PC-3 (cell line): ENCODE measurements at regions not wholly inside any gene's neighbourhood (a gene's known extent, or its start where the extent isn't known, plus 50 kb on each side); places are given as distances from the start of the nearest gene placed in this dataset.
"Not testable (repeated sequence)": the region's sequence is repeated elsewhere in the genome, so short reads cannot be mapped to it uniquely, and the experiment has no call there.

Experiments used
- ATAC-seq: fragments of 200-7000 bp; cut with Tn5 transposase; 2 replicates; pipeline ENCODE4 v1.9.1; 2020; ENCODE audit warnings: mild to moderate bottlenecking, moderate library complexity
- BruUV-seq: library from RNA; stranded (reverse); fragments of 400-500 nt; replicated peaks from 2 replicates; lab custom pipeline; 2021; lab: Mats Ljungman, UMichigan
- CTCF ChIA-PET: fragments of 300-600 bp; sonication (Branson Sonifier 250); formaldehyde crosslinking; loops from one replicate; lab custom pipeline; 2022; ENCODE audit warnings: antibody characterized with exemption; lab: Charles Lee
- POLR2A ChIA-PET: fragments of 300-600 bp; sonication (Branson Sonifier 250); formaldehyde crosslinking; loops from one replicate; lab custom pipeline; 2022; ENCODE audit warnings: antibody characterized with exemption; ENCODE audit not compliant: unreplicated experiment; lab: Charles Lee
- DNase-seq: peaks from one replicate; pipeline ENCODE4 v3.0.0-alpha.2; 2015
- H2AFZ ChIP-seq: fragments of 300-600 bp; sonication (generic); 2 replicates; pipeline ENCODE4 v1.6.0; 2016; ENCODE audit warnings: antibody characterized with exemption, low read length
- H3F3A ChIP-seq: fragments of 300-600 bp; sonication (generic); one replicate; pipeline ENCODE4 v1.6.0; 2017; ENCODE audit warnings: antibody characterized with exemption, low read length, control low read depth, mild to moderate bottlenecking; ENCODE audit not compliant: unreplicated experiment
- H3K27ac ChIP-seq: fragments of 300-600 bp; sonication (generic); 2 replicates; pipeline ENCODE4 v1.5.1; 2016; ENCODE audit warnings: mild to moderate bottlenecking, low read length
- H3K27me3 ChIP-seq: fragments of 300-600 bp; sonication (generic); 2 replicates; pipeline ENCODE4 v1.6.1; 2016; ENCODE audit warnings: low read length, mixed read lengths
- H3K36me3 ChIP-seq: fragments of 300-600 bp; sonication (generic); 2 replicates; pipeline ENCODE4 v1.6.1; 2016; ENCODE audit warnings: low read depth, mixed run types, low read length, mixed read lengths
- H3K4me1 ChIP-seq: fragments of 300-600 bp; sonication (generic); 2 replicates; pipeline ENCODE4 v1.5.1; 2016; ENCODE audit warnings: low read length; ENCODE audit not compliant: insufficient read depth
- H3K4me2 ChIP-seq: fragments of 300-600 bp; sonication (generic); 2 replicates; pipeline ENCODE4 v1.6.0; 2016; ENCODE audit warnings: low read length
- H3K4me3 ChIP-seq: fragments of 300-600 bp; sonication (generic); 2 replicates; pipeline ENCODE4 v1.5.1; 2016; ENCODE audit warnings: mild to moderate bottlenecking, low read length, mixed read lengths
- H3K79me2 ChIP-seq: fragments of 300-600 bp; sonication (generic); 2 replicates; pipeline ENCODE4 v1.6.1; 2017; ENCODE audit warnings: low read length, mixed read lengths
- H3K9ac ChIP-seq: fragments of 300-600 bp; sonication (generic); 2 replicates; pipeline ENCODE4 v1.6.0; 2016; ENCODE audit warnings: mild to moderate bottlenecking, low read length
- H3K9me2 ChIP-seq: fragments of 300-600 bp; sonication (generic); replicated peaks from 2 replicates; pipeline ENCODE4 v1.6.1; 2016; ENCODE audit warnings: mixed run types, low read length, mixed read lengths
- H3K9me3 ChIP-seq: fragments of 300-600 bp; sonication (generic); 2 replicates; pipeline ENCODE4 v1.6.1; 2016; ENCODE audit warnings: low read length, mixed read lengths
- H4K20me1 ChIP-seq: fragments of 300-600 bp; sonication (generic); 2 replicates; pipeline ENCODE4 v1.6.1; 2016; ENCODE audit warnings: low read length, mixed read lengths
- EZH2 ChIP-seq: fragments of 300-600 bp; sonication (generic); IDR thresholded peaks from one replicate; pipeline ENCODE4 v1.6.1; 2017; ENCODE audit warnings: antibody characterized with exemption, mild to moderate bottlenecking, low read length; ENCODE audit not compliant: unreplicated experiment
- EZH2phosphoT487 ChIP-seq: fragments of 300-600 bp; sonication (generic); IDR thresholded peaks from 2 replicates; pipeline ENCODE4 v1.6.1; 2018; ENCODE audit warnings: mild to moderate bottlenecking, antibody characterized with exemption, low read length, borderline replicate concordance
- intact Hi-C: fragments of 100-400 bp; cut with micrococcal nuclease; formaldehyde crosslinking; loops from 2 replicates; pipeline ENCODE4 v1.9.0; 2023
- TF ChIP-seq, protein P1 (sequence below): fragments of 300-600 bp; sonication (generic); conservative IDR thresholded peaks from 2 replicates; pipeline ENCODE4 v1.5.1; 2017; ENCODE audit warnings: antibody characterized with exemption, low read depth, mild to moderate bottlenecking, low read length

DNA sequence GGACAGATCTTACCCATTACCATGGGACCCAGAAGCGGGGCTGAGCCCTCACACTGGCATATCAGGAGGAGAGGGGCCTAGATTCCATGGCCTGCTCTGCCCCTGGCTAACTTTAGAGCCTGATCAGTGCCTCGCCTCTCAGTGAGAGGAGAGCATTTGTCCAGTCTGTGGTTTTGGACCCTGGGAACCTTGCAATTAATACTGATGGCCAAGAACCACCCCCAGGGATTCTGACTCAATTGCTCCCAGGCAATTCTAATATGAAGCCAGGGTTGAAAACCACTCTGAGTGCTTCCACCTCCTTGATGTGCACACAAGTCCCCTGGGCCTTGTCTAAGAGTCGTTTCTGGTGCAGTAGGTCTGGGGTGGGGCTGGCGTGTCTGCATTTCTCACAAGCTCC, 67.7 kb downstream of the CALM1 start:
- TF ChIP-seq EZH2phosphoT487 = no peak
- TF ChIP-seq, protein P1, sequence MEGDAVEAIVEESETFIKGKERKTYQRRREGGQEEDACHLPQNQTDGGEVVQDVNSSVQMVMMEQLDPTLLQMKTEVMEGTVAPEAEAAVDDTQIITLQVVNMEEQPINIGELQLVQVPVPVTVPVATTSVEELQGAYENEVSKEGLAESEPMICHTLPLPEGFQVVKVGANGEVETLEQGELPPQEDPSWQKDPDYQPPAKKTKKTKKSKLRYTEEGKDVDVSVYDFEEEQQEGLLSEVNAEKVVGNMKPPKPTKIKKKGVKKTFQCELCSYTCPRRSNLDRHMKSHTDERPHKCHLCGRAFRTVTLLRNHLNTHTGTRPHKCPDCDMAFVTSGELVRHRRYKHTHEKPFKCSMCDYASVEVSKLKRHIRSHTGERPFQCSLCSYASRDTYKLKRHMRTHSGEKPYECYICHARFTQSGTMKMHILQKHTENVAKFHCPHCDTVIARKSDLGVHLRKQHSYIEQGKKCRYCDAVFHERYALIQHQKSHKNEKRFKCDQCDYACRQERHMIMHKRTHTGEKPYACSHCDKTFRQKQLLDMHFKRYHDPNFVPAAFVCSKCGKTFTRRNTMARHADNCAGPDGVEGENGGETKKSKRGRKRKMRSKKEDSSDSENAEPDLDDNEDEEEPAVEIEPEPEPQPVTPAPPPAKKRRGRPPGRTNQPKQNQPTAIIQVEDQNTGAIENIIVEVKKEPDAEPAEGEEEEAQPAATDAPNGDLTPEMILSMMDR = no peak
- no peak for TF ChIP-seq EZH2
- H4K20me1 ChIP-seq = no peaks in the 10 kb centered on the region
- peaks cover 8% of the 10 kb centered on the region for H3K27me3 ChIP-seq
- H3K9me3 ChIP-seq = no peaks in the 10 kb centered on the region
- no peak overlapping the region for H2AFZ ChIP-seq
- no peak overlapping the region for H3K27ac ChIP-seq
- no peak for ATAC-seq
- no peaks in the 10 kb centered on the region for H3K4me1 ChIP-seq
- no peak overlapping the region for H3K9ac ChIP-seq
- POLR2A ChIA-PET = no interaction called here
- H3K79me2 ChIP-seq = no peaks in the 10 kb centered on the region
- CTCF ChIA-PET = no interaction called here
- BruUV-seq = no TSS peak
- intact Hi-C loops = no loop called here
- no peak overlapping the region for H3K4me2 ChIP-seq
- H3K9me2 ChIP-seq = no peaks in the 10 kb centered on the region
- H3K36me3 ChIP-seq = no peaks in the 10 kb centered on the region
- H3F3A ChIP-seq = no peaks in the 10 kb centered on the region
- DNase-seq = no peak
- no peak overlapping the region for H3K4me3 ChIP-seq

DNA sequence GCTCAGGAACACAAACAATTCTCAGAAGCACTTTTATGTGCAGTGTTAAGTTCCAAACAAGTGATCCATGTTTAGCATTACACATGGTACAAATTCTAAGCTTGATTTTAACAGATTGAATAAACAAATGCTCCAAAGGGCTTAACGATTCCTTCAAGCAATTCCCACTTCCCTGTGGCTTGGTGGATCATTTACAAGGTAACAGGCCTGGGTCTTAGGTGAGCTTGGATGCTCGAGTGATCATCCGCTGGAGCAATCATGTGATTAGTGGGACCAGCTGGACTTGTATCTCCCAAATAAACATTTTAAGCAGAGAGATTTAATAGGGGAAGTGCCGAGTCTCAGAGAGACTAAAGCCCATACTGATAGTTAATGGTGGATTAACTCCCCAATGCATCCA, 70.7 kb downstream of the CALM1 start:
- TF ChIP-seq EZH2 (no peak), EZH2phosphoT487 (no peak)
- TF ChIP-seq, protein P1 = no peak
- Histone ChIP-seq H3K9ac (no peak overlapping the region), H2AFZ (no peak overlapping the region), H3K4me3 (no peak overlapping the region), H3F3A (no peaks in the 10 kb centered on the region), H3K79me2 (no peaks in the 10 kb centered on the region), H3K4me1 (no peaks in the 10 kb centered on the region), H4K20me1 (no peaks in the 10 kb centered on the region), H3K4me2 (no peak overlapping the region), H3K27me3 (peaks cover 4% of the 10 kb centered on the region; the same call in 1 of the 2 replicates), H3K9me3 (no peaks in the 10 kb centered on the region), H3K27ac (no peak overlapping the region), H3K9me2 (no peaks in the 10 kb centered on the region), H3K36me3 (no peaks in the 10 kb centered on the region)
- ATAC-seq (no peak), DNase-seq (no peak)
- BruUV-seq = no TSS peak
- intact Hi-C loops = no loop called here
- ChIA-PET CTCF (no interaction called here), POLR2A (no interaction called here)

DNA sequence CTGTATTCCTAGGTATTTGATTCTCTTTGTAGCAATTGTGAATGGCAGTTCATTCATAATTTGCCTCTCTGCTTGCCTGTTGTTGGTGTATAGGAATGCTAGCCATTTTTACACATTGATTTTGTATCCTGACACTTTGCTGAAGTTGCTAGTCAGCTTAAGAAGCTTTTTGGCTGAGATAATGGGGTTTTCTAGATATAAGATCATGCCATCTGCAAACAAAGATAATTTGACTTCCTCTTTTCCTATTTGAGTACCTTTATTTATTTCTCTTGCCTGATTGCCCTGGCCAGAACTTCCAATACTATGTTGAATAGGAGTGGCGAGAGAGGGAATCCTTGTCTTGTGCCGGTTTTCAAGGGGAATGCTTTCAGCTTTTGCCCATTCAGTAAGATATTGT, 72.6 kb downstream of the CALM1 start:
- CTCF ChIA-PET, H3K27ac ChIP-seq, BruUV-seq, H3K4me2 ChIP-seq, H3K4me1 ChIP-seq, H2AFZ ChIP-seq, H3K4me3 ChIP-seq, H3K79me2 ChIP-seq, ATAC-seq, H3K9ac ChIP-seq, DNase-seq, H3F3A ChIP-seq, H4K20me1 ChIP-seq, H3K9me3 ChIP-seq, intact Hi-C loops, H3K27me3 ChIP-seq, H3K36me3 ChIP-seq, H3K9me2 ChIP-seq: not testable (repeated sequence)
- POLR2A ChIA-PET = interaction anchor here (0.6 kb wide), 1 partner anchor 321 kb away, joined by 9 read pairs; no protein-coding TSS in a partner anchor
